Breast epithelium (tissue), 4 donors: ENCODE measurements at regions not wholly inside any gene's neighbourhood (a gene's known extent, or its start where the extent isn't known, plus 50 kb on each side); places are given as distances from the start of the nearest gene placed in this dataset.

Experiments
- DNase-seq, 2 donors: peaks; one replicate each; pipeline ENCODE4 v3.0.0-alpha.2; 2019; ENCODE audit warnings: low spot score in 2 of 2
- H3K27ac ChIP-seq, 2 donors: fragments of 200-600 bp; sonication (generic) in 1 of 2; one replicate each; pipeline ENCODE4 v1.5.1; 2016 to 2019; ENCODE audit warnings: mild to moderate bottlenecking in 1 of 2
- H3K27me3 ChIP-seq, 2 donors: fragments of 200-600 bp; sonication (generic) in 1 of 2; one replicate each; pipeline versions ENCODE4 v1.5.1 to v1.6.0; 2017 to 2019; ENCODE audit warnings: control low read depth in 1 of 2, mild to moderate bottlenecking in 1 of 2
- H3K36me3 ChIP-seq: fragments of 200-600 bp; one replicate; pipeline ENCODE4 v1.5.1; 2019
- H3K4me1 ChIP-seq, 2 donors: fragments of 200-600 bp; sonication (generic); one replicate each; pipeline ENCODE4 v1.5.1; 2016 to 2019; ENCODE audit warnings: control low read depth in 1 of 2
- H3K4me3 ChIP-seq, 3 donors: fragments of 200-600 bp; sonication (generic); 1 replicate in 2 of 3; 2 replicates in 1 of 3; pipeline ENCODE4 v1.5.1; 2016 to 2019; ENCODE audit warnings: mild to moderate bottlenecking in 3 of 3, moderate library complexity in 2 of 3
- H3K9me3 ChIP-seq, 2 donors: fragments of 200-600 bp; sonication (generic) in 1 of 2; one replicate each; pipeline ENCODE4 v1.5.1; 2016 to 2019; ENCODE audit warnings: control low read depth in 1 of 2
- CTCF ChIP-seq, 3 donors: fragments of 450-650 bp; IDR thresholded peaks; one replicate each; pipeline ENCODE4 v1.5.1; 2016 to 2017; ENCODE audit warnings: antibody characterized with exemption in 3 of 3, mild to moderate bottlenecking in 3 of 3, moderate library complexity in 3 of 3
- POLR2A ChIP-seq: fragments of 450-650 bp; IDR thresholded peaks from one replicate; pipeline ENCODE4 v1.6.1; 2016; ENCODE audit warnings: antibody characterized with exemption, mild to moderate bottlenecking, moderate library complexity
- POLR2AphosphoS5 ChIP-seq, 3 donors: sonication (generic); formaldehyde crosslinking; IDR thresholded peaks; one replicate each; pipeline ENCODE4 v1.6.1; 2017; ENCODE audit warnings: antibody characterized with exemption in 3 of 3
- intact Hi-C: fragments of 100-400 bp; cut with DNase I; formaldehyde crosslinking; loops from one replicate; pipeline ENCODE4 v1.15.1; 2023; ENCODE audit warnings: low total_unique reads

- peaks cover 5 to 27% of the 10 kb centered on the region in 2 donors for H3K27me3 ChIP-seq
- no peaks in the 10 kb centered on the region for H3K36me3 ChIP-seq
- intact Hi-C loops = no loop called here
- no peaks in the 10 kb centered on the region for H3K4me1 ChIP-seq
- no peak for TF ChIP-seq CTCF (IDR thresholded peaks at IDR 0.05)
- no peak for TF ChIP-seq POLR2A
- no peak for TF ChIP-seq POLR2AphosphoS5 (IDR thresholded peaks at IDR 0.05)
- no peak for DNase-seq
- no peak overlapping the region for H3K27ac ChIP-seq
- H3K9me3 ChIP-seq = no peaks in the 10 kb centered on the region
- H3K4me3 ChIP-seq = no peak overlapping the region
These were observed 77.8 kb upstream of the PHACTR3 start for GRCh38 chr20:59526242-59527225.

GRCh38 chr20:59530782-59531181 lies 73.6 kb upstream of the PHACTR3 start:
- no peaks in the 10 kb centered on the region for H3K9me3 ChIP-seq
- no peak for DNase-seq
- peaks cover 5 to 21% of the 10 kb centered on the region in 2 donors for H3K27me3 ChIP-seq
- H3K27ac ChIP-seq = no peak overlapping the region
- intact Hi-C loops = no loop called here
- no peaks in the 10 kb centered on the region for H3K4me1 ChIP-seq
- TF ChIP-seq POLR2AphosphoS5 (IDR thresholded peaks at IDR 0.05) = no peak
- no peak for TF ChIP-seq CTCF (IDR thresholded peaks at IDR 0.05)
- TF ChIP-seq POLR2A = no peak
- H3K36me3 ChIP-seq = no peaks in the 10 kb centered on the region
- no peak overlapping the region for H3K4me3 ChIP-seq

- H3K36me3 ChIP-seq = no peaks in the 10 kb centered on the region
- intact Hi-C loops = no loop called here
- H3K27ac ChIP-seq = no peak overlapping the region
- H3K4me3 ChIP-seq = no peak overlapping the region
- no peak for DNase-seq
- no peaks in the 10 kb centered on the region for H3K9me3 ChIP-seq
- H3K27me3 ChIP-seq = no peaks in the 10 kb centered on the region
- TF ChIP-seq POLR2AphosphoS5 (IDR thresholded peaks at IDR 0.05) (no peak), CTCF (IDR thresholded peaks at IDR 0.05) (no peak), POLR2A (no peak)
- no peaks in the 10 kb centered on the region for H3K4me1 ChIP-seq
These were observed 66.3 kb upstream of the PHACTR3 start for GRCh38 chr20:59537991-59538390.

DNA sequence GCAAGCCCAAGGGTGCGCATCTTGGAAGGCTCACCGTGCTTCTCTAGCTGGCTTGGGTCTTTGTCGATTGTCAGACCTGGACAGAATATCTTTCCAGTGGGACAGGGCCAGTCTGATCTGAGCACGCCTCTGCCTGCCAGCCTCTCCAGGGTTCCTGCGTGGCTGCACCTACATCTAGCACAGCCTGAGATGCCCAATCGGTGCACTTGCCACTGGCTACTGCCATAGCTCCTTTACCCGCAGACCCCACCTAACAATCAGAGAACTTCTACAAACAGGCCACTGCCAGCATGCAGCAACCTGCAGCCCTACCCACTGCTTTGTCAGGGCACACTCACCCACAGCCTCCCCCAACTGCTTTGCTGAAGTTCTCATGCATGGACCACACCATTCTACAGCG lies 56.7 kb upstream of the PHACTR3 start:
- intact Hi-C loops = no loop called here
- no peak overlapping the region for H3K27ac ChIP-seq
- H3K4me1 ChIP-seq = no peaks in the 10 kb centered on the region
- H3K4me3 ChIP-seq = no peak overlapping the region
- H3K36me3 ChIP-seq = no peaks in the 10 kb centered on the region
- no peaks in the 10 kb centered on the region for H3K27me3 ChIP-seq
- H3K9me3 ChIP-seq = no peaks in the 10 kb centered on the region
- no peak for TF ChIP-seq POLR2A
- no peak for TF ChIP-seq CTCF (IDR thresholded peaks at IDR 0.05)
- TF ChIP-seq POLR2AphosphoS5 (IDR thresholded peaks at IDR 0.05) = no peak
- DNase-seq = no peak
